ENCODE measurements at regions not wholly inside any gene's neighbourhood (a gene's known extent, or its start where the extent isn't known, plus 50 kb on each side); places are given as distances from the start of the nearest gene placed in this dataset.

- no peak for TF ChIP-seq CTCF (IDR thresholded peaks at IDR 0.05)
- no peak for DNase-seq (ENCODE audit: low spot score)
- Histone ChIP-seq H3K27ac (no peak overlapping the region), H3K4me3 (no peak overlapping the region)
Observed at GRCh38 chr3:106860182-106860581, 517.1 kb upstream of the CCDC54 start.

- H3K4me3 ChIP-seq = no peak overlapping the region
- DNase-seq (ENCODE audit: low spot score) = no peak
- no peak overlapping the region for H3K27ac ChIP-seq
- peak; percentile 26 for TF ChIP-seq CTCF (IDR thresholded peaks at IDR 0.05)
Observed at GRCh38 chr3:106862067-106862466, 515.2 kb upstream of the CCDC54 start.

GRCh38 chr3:106877627-106878026 lies 499.6 kb upstream of the CCDC54 start:
- Histone ChIP-seq H3K4me3 (no peak overlapping the region), H3K27ac (no peak overlapping the region)
- no peak for TF ChIP-seq CTCF (IDR thresholded peaks at IDR 0.05)
- DNase-seq (ENCODE audit: low spot score) = no peak

- Histone ChIP-seq H3K27ac (no peak overlapping the region), H3K4me3 (no peak overlapping the region)
- TF ChIP-seq CTCF (IDR thresholded peaks at IDR 0.05) = no peak
- no peak for DNase-seq (ENCODE audit: low spot score)
Observed at GRCh38 chr3:106880206-106880605, 497.0 kb upstream of the CCDC54 start.

GRCh38 chr3:106881186-106881585 lies 496.1 kb upstream of the CCDC54 start:
- no peak for DNase-seq (ENCODE audit: low spot score)
- no peak for TF ChIP-seq CTCF (IDR thresholded peaks at IDR 0.05)
- Histone ChIP-seq H3K27ac (no peak overlapping the region), H3K4me3 (no peak overlapping the region)

- no peak for TF ChIP-seq CTCF (IDR thresholded peaks at IDR 0.05)
- no peak for DNase-seq (ENCODE audit: low spot score)
- Histone ChIP-seq H3K4me3 (no peak overlapping the region), H3K27ac (no peak overlapping the region)
Observed at GRCh38 chr3:106882297-106882696, 494.9 kb upstream of the CCDC54 start.

- DNase-seq (ENCODE audit: low spot score) = no peak
- TF ChIP-seq CTCF (IDR thresholded peaks at IDR 0.05) = no peak
- no peak overlapping the region for H3K27ac ChIP-seq
- H3K4me3 ChIP-seq = no peak overlapping the region
Observed at GRCh38 chr3:106906074-106906473, 471.2 kb upstream of the CCDC54 start.
